Testis (tissue), 2 donors: ENCODE measurements at regions not wholly inside any gene's neighbourhood (a gene's known extent, or its start where the extent isn't known, plus 50 kb on each side); places are given as distances from the start of the nearest gene placed in this dataset.

Source experiments
- DNase-seq: peaks from one replicate; pipeline ENCODE4 v3.0.0-alpha.2; 2019
- H3K27ac ChIP-seq, 2 donors: fragments of 200-600 bp; sonication (generic); one replicate each; pipeline ENCODE4 v1.5.1; 2019
- H3K27me3 ChIP-seq: fragments of 200-600 bp; sonication (generic); one replicate; pipeline ENCODE4 v1.5.1; 2019
- H3K36me3 ChIP-seq: fragments of 200-600 bp; sonication (generic); one replicate; pipeline ENCODE4 v1.5.1; 2017; ENCODE audit warnings: low read depth; ENCODE audit errors: missing control alignments
- H3K4me1 ChIP-seq: fragments of 200-600 bp; sonication (generic); one replicate; pipeline ENCODE4 v1.5.1; 2019
- H3K4me3 ChIP-seq, 2 donors: fragments of 200-600 bp; sonication (generic); one replicate each; pipeline ENCODE4 v1.5.1; 2017 to 2019
- H3K9me3 ChIP-seq: fragments of 200-600 bp; sonication (generic); one replicate; pipeline ENCODE4 v1.5.1; 2017
- CTCF ChIP-seq, 3 experiments: fragments of 450-650 bp in 2 of 3; fragments of 200-600 bp in 1 of 3; sonication (generic) in 1 of 3; IDR thresholded peaks; one replicate each; pipeline ENCODE4 v1.5.1; 2016 to 2019; ENCODE audit warnings: antibody characterized with exemption in 3 of 3, mild to moderate bottlenecking in 2 of 3, moderate library complexity in 1 of 3
- POLR2A ChIP-seq: fragments of 450-650 bp; IDR thresholded peaks from one replicate; pipeline ENCODE4 v1.6.1; 2017; ENCODE audit warnings: antibody characterized with exemption, mild to moderate bottlenecking, moderate library complexity
- WGBS, 2 donors: methylation state at CpG; one replicate each; pipeline ENCODE4 v1.1.5; 2018; 5-methylcytosine and 5-hydroxymethylcytosine counted together
- intact Hi-C: fragments of 100-400 bp; cut with DNase I; formaldehyde crosslinking; loops from one replicate; pipeline ENCODE4 v1.15.1; 2023; ENCODE audit warnings: low total_unique reads

- intact Hi-C loops = no loop called here
- DNase-seq = no peak
- no peak overlapping the region for H3K27ac ChIP-seq
- WGBS, 2 donors = 67 to 100% methylated on average over 1 of the region's 1 CpG
- H3K36me3 ChIP-seq = no peaks in the 10 kb centered on the region
- no peaks in the 10 kb centered on the region for H3K9me3 ChIP-seq
- no peak overlapping the region for H3K4me3 ChIP-seq
- H3K4me1 ChIP-seq = no peaks in the 10 kb centered on the region
- TF ChIP-seq CTCF (IDR thresholded peaks at IDR 0.05) (no peak), POLR2A (no peak)
- no peaks in the 10 kb centered on the region for H3K27me3 ChIP-seq
These were observed 404.3 kb downstream of the BCL11A start for GRCh38 chr2:60149176-60149575.

- H3K27me3 ChIP-seq = no peaks in the 10 kb centered on the region
- WGBS, 2 donors = 81 to 85% methylated on average over 4 of the region's 4 CpGs
- DNase-seq = no peak
- TF ChIP-seq POLR2A (no peak), CTCF (IDR thresholded peaks at IDR 0.05) (no peak)
- H3K9me3 ChIP-seq = no peaks in the 10 kb centered on the region
- intact Hi-C loops = no loop called here
- H3K4me3 ChIP-seq = no peak overlapping the region
- no peaks in the 10 kb centered on the region for H3K36me3 ChIP-seq
- H3K4me1 ChIP-seq = no peaks in the 10 kb centered on the region
- H3K27ac ChIP-seq = no peak overlapping the region
These were observed 404.7 kb downstream of the BCL11A start for GRCh38 chr2:60148716-60149115.

- no peak for TF ChIP-seq POLR2A
- no peak for TF ChIP-seq CTCF (IDR thresholded peaks at IDR 0.05)
- intact Hi-C loops = no loop called here
These were observed 413.3 kb downstream of the BCL11A start for GRCh38 chr2:60140185-60140584.

GRCh38 chr2:60136913-60137312 is 416.5 kb downstream of the BCL11A start:
- Histone ChIP-seq H3K4me3 (no peak overlapping the region), H3K4me1 (no peaks in the 10 kb centered on the region), H3K27me3 (no peaks in the 10 kb centered on the region), H3K27ac (no peak overlapping the region), H3K9me3 (no peaks in the 10 kb centered on the region), H3K36me3 (no peaks in the 10 kb centered on the region)
- intact Hi-C loops = no loop called here
- no peak for DNase-seq
- TF ChIP-seq CTCF (IDR thresholded peaks at IDR 0.05) (no peak), POLR2A (no peak)
- WGBS, 2 donors = 73 to 79% methylated on average over 1 to 2 of the region's 2 CpGs

More at GRCh38 chr2:60140185-60140584, 413.3 kb downstream of the BCL11A start:
- 63 to 69% methylated on average over 3 of the region's 3 CpGs for WGBS, 2 donors
- no peak for DNase-seq
- no peaks in the 10 kb centered on the region for H3K27me3 ChIP-seq
- no peak overlapping the region for H3K4me3 ChIP-seq
- no peak overlapping the region for H3K27ac ChIP-seq
- no peaks in the 10 kb centered on the region for H3K9me3 ChIP-seq
- no peaks in the 10 kb centered on the region for H3K36me3 ChIP-seq
- no peaks in the 10 kb centered on the region for H3K4me1 ChIP-seq

DNA sequence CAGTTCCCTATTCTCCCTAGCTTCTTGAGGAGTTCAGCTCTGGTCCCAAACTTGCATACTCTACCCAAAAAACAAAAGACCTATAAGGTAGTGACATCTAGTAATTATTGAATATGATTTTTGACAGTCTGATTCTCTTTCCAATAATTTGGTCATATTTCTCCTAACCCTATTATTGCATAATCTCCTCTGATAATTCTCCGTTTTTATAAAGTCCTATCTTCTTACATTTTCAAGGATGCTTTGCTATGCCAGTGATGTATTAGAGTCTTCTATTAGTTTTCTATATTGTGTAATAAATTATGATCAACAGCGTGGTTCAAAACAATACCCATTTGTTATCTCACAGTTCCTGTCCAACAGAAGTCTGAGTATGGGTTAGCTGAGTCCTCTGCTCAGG is 426.3 kb downstream of the BCL11A start:
- WGBS, 2 donors = 79 to 90% methylated on average over 2 of the region's 2 CpGs
- TF ChIP-seq POLR2A = no peak
- TF ChIP-seq CTCF (IDR thresholded peaks at IDR 0.05) = no peak

More for the DNA sequence above, 426.3 kb downstream of the BCL11A start:
- Histone ChIP-seq H3K4me3 (no peak overlapping the region), H3K36me3 (no peaks in the 10 kb centered on the region), H3K27me3 (no peaks in the 10 kb centered on the region), H3K9me3 (no peaks in the 10 kb centered on the region), H3K27ac (no peak overlapping the region), H3K4me1 (no peaks in the 10 kb centered on the region)
- DNase-seq = no peak
- intact Hi-C loops = no loop called here
